ENCODE measurements at regions not wholly inside any gene's neighbourhood (a gene's known extent, or its start where the extent isn't known, plus 50 kb on each side); places are given as distances from the start of the nearest gene placed in this dataset.

DNA sequence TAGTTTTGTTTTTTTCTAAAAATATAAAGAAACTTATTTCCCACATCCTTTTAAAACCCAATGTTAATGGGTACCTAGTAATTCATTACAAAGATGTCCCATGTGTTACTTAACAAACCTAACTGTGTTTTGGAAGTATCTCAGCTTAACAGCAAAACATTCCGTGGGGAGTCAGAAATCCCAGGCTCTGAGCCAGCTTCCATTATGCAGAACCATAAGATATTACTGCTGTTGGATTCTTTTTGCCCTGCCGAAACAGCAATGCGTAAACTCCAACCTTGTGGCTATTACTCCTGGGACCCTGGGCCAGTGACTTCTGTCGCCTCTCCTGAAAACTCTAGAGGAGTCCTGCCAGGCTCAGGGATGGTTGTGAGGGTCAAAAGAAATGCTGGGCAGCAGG lies 174.1 kb downstream of the UXS1 start:
- TF ChIP-seq, protein P1, sequence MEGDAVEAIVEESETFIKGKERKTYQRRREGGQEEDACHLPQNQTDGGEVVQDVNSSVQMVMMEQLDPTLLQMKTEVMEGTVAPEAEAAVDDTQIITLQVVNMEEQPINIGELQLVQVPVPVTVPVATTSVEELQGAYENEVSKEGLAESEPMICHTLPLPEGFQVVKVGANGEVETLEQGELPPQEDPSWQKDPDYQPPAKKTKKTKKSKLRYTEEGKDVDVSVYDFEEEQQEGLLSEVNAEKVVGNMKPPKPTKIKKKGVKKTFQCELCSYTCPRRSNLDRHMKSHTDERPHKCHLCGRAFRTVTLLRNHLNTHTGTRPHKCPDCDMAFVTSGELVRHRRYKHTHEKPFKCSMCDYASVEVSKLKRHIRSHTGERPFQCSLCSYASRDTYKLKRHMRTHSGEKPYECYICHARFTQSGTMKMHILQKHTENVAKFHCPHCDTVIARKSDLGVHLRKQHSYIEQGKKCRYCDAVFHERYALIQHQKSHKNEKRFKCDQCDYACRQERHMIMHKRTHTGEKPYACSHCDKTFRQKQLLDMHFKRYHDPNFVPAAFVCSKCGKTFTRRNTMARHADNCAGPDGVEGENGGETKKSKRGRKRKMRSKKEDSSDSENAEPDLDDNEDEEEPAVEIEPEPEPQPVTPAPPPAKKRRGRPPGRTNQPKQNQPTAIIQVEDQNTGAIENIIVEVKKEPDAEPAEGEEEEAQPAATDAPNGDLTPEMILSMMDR (IDR thresholded peaks at IDR 0.05; ENCODE audit: low read depth, low read length) = no peak
- DNase-seq (ENCODE audit: extremely low read depth, low read depth) = no peak

DNA sequence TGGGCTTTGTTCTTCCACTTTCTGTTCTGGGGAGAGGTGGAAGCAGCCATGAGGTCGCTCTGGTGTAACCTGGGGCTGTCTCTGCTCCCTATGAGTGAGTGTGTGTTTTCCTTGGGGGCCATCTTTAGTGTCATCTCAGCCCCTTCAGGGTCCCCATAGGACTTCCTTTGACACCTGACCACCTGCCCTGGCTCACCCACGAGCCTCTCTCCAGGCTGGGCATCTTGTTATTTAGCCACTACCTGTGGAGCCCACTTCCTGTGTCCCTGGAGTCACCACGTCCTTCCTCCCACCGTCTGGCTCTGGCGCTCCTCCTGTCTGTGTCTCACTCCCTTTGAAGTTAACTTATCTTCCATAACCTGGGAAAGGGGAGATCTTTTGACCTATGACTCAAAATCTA lies 176.0 kb downstream of the UXS1 start:
- no peak for DNase-seq (ENCODE audit: extremely low read depth, low read depth)
- TF ChIP-seq, protein P1 (IDR thresholded peaks at IDR 0.05; ENCODE audit: low read depth, low read length) = no peak

DNA sequence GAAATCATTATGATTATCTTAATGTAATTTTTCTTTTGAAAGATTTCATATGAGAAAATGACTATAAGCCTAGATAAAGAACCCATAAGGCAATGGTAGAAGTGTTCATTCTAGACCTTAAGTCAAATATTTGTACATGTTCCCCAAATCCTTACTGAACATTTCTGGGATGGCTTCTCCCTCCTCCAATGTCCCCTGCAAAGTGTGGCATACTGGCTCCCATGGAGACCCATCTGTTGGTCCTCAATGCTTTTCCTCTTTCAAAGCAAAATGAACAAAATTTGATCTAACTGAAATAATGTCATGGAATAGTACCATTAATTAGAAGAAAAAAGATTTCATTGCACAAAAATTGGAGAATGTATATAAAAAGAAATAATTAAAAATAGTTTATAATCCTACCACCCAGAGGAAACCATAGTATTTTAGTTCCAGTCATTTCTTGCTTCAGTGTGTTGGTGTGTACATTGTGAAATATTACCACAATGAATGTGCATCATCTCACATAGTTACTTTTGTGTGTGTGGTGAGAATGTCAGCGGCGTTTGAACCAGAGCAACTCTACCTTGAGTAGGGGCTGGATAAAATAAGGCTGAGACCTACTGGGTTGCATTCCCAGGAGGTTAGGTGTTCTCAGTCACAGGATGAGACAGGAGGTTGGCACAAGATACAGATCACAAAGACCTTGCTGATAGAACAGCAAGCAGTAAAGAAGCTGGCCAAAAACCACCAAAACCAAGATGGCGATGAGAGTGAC lies 181.3 kb downstream of the UXS1 start:
- DNase-seq (ENCODE audit: extremely low read depth, low read depth) = no peak
- TF ChIP-seq, protein P1 (IDR thresholded peaks at IDR 0.05; ENCODE audit: low read depth, low read length) = no peak

DNA sequence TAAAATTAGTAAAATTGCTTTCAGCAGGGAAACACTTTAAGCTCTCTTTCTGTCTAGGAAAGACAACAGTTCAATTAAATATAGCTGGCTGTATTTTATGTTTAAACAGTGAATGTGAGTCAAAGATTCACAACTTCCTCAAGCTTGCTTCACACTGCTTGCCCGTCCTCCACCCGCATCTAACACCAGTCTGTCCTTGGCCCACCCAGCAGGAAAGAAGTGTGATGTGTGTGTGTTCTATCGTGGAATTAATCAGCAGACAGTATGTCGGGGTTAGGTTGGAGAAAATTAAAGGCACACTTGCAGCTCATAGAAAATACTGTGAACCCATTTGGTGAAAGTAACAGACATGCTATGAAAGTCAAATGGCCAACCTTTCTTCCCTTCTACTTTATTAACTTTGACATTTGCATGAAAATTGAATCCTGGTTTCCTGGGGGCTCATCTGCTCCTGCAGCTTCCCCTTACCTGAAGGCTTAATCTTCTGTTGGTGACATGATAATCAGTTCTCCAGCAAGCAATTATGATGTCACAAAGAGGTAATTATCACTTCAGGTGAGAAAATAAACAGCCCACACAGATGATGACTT lies 182.0 kb downstream of the UXS1 start:
- TF ChIP-seq, protein P1 (IDR thresholded peaks at IDR 0.05; ENCODE audit: low read depth, low read length) = no peak
- no peak for DNase-seq (ENCODE audit: extremely low read depth, low read depth)

DNA sequence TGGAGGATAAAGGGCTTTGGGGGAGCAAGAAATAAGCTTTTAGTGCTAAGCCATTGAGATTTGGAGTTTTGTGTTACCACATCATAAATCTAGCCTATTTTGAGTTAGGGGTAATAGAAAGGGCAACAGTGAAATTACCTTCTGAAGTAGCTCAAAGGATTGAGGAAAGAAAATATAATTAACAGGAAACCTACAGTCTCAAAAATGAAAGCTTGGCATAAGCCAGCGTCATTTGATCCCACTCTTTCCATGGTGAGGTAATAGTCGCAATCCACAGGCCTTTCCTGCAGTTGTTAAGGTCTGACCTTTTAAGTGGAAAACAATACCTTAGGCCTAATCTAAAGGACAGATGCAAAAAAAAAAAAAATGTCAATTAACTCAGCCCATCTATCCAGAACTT lies 182.7 kb downstream of the UXS1 start:
- DNase-seq (ENCODE audit: extremely low read depth, low read depth) = no peak

DNA sequence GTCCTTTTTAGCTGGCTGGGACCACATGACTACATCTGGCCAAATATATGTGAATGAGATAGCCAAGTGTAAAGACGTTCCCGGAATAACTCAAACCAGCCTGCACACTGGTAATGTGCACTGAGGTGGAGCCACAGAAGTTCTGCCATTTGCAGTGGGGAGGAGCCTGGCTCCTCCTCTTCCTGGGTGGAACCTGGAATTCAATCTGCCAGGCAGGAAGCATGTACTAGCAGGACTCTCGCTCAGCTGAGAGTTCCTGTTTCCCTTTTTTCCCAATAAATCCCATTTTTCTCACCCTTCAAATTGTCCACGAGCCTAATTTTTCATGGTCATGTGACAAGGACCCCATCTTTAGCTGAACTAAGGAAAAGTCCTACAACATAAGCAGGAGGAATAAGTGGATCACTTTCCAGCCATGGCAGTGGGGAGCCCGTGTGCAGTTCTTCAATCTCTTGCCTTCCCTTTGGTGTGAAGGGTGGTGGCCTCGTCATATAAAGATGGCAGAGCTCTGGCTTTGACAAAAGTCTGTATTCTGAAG lies 183.2 kb downstream of the UXS1 start:
- TF ChIP-seq, protein P1 (IDR thresholded peaks at IDR 0.05; ENCODE audit: low read depth, low read length) = no peak
- no peak for DNase-seq (ENCODE audit: extremely low read depth, low read depth)

More for the DNA sequence above, 182.7 kb downstream of the UXS1 start:
- TF ChIP-seq, protein P1 (IDR thresholded peaks at IDR 0.05; ENCODE audit: low read depth, low read length) = no peak

DNA sequence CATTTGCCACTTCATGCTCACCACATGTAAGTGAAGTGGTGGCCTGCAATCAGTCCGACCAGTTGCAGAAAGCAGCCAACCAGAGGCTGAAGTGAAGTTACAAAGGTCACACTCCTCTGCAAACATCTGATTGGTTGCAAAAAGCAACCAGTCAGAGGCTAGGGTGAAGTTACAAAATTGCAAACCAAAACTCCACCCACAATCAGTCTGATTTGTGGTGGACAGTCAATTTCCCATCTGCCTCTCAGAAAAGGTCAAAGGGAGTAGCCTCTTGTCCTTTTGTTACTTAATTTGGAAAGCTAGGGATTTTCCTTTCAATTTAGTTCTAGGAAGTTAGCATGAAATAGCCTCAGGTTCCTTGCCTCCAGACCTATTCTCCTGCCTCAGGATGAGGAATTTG lies 185.0 kb downstream of the UXS1 start:
- DNase-seq (ENCODE audit: extremely low read depth, low read depth) = no peak

More for the DNA sequence above, 185.0 kb downstream of the UXS1 start:
- TF ChIP-seq, protein P1 (IDR thresholded peaks at IDR 0.05; ENCODE audit: low read depth, low read length) = no peak

All from AG09319 (cell line).